ENCODE measurements at regions not wholly inside any gene's neighbourhood (a gene's known extent, or its start where the extent isn't known, plus 50 kb on each side); places are given as distances from the start of the nearest gene placed in this dataset.

DNA sequence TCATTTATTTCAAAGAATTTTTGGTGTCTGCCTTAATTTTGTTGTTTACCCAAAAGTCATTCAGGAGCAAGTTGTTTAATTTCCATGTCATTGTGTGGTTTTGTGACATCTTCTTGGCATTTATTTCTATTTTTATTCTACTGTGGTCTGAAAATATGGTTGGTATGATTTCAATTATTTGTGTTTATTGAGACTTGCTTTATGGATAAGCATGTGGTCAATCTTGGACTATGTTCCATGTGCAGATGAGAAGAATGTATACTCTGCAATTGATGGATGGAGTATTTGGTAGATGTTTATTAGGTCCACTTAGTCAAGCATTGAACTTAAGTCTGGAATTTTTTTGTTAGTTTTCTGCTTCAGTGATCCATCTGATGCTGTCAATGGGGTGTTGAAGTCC is 383.0 kb downstream of the PMP22 start:
- Mint-ChIP-seq H3K9me3 (peaks cover 19% of the 10 kb centered on the region), H3K27ac (no peak overlapping the region), H3K4me1 (ENCODE audit: low read depth) (no peaks in the 10 kb centered on the region), H3K4me3 (no peak overlapping the region), H3K27me3 (peaks cover 21% of the 10 kb centered on the region), H3K36me3 (ENCODE audit: low read depth) (no peaks in the 10 kb centered on the region)

DNA sequence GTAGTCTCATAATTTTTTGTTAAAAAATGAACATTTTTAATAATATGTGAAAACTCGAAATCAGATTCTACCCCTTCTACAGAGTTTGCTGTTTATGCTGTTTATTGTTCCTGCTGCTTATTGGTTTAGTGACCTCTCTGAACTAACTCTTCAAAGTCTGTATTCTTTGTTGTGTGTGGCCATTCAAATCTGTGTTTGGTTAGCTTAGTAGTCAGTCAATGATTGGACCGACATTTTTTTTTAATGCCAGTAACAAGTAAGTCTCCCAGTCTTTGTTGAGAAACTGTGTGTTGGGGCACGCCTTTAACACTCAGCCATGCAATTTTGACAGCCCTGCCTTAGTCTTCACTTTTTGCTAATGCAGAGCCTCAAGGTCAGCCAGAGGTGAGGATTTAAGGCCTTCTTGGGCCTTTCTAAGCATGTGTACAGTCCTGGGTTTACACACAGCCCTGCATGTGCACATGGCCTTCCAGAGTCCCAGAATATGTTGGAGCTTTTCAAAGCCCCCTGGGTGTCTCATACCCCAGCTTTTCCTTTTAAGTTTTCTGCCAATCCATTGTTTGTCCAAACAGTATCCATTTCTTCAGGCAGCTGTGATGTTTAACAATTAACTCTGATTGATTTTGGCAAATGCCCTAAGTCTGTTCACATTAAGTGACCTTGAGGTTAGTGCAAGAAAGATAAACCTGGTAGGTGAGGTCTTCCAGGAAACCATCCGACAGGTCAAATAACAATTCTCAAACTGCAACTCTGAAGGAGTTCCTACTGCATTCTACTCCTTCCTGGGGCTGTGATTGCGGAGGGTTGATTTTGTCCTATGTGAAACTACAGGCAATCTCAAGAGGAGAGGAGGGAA is 389.3 kb downstream of the PMP22 start:
- no peak overlapping the region for H3K27ac Mint-ChIP-seq
- H3K4me1 Mint-ChIP-seq (ENCODE audit: low read depth) = no peaks in the 10 kb centered on the region
- peaks cover 13% of the 10 kb centered on the region for H3K27me3 Mint-ChIP-seq
- no peaks in the 10 kb centered on the region for H3K36me3 Mint-ChIP-seq (ENCODE audit: low read depth)
- no peaks in the 10 kb centered on the region for H3K9me3 Mint-ChIP-seq
- H3K4me3 Mint-ChIP-seq = no peak overlapping the region

GRCh38 chr17:14873996-14874395 is 391.1 kb downstream of the PMP22 start:
- Mint-ChIP-seq H3K9me3 (no peaks in the 10 kb centered on the region), H3K36me3 (ENCODE audit: low read depth) (no peaks in the 10 kb centered on the region), H3K27me3 (peaks cover 19% of the 10 kb centered on the region), H3K4me3 (no peak overlapping the region), H3K27ac (no peak overlapping the region), H3K4me1 (ENCODE audit: low read depth) (no peaks in the 10 kb centered on the region)

DNA sequence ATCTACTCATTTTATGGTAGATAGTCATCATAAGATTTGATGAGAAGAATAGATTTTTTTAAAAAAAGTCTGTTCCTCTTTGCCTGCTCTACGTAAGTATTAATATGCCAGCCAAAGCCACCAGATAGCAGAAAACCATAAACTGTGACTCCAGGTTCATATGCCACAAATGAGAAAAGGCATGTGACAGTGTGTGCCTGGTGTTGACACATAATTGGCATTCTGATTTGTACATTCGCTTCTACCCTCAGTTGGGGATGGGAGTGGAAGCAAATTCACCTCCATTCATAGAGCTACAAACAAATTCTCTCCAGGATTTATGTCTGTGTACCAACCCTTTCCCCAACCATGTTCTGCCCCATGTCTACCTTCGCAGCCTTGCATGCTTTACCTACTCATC is 391.6 kb downstream of the PMP22 start:
- Mint-ChIP-seq H3K4me3 (no peak overlapping the region), H3K9me3 (no peaks in the 10 kb centered on the region), H3K36me3 (ENCODE audit: low read depth) (no peaks in the 10 kb centered on the region), H3K27ac (no peak overlapping the region), H3K4me1 (ENCODE audit: low read depth) (no peaks in the 10 kb centered on the region), H3K27me3 (peaks cover 17% of the 10 kb centered on the region)

DNA sequence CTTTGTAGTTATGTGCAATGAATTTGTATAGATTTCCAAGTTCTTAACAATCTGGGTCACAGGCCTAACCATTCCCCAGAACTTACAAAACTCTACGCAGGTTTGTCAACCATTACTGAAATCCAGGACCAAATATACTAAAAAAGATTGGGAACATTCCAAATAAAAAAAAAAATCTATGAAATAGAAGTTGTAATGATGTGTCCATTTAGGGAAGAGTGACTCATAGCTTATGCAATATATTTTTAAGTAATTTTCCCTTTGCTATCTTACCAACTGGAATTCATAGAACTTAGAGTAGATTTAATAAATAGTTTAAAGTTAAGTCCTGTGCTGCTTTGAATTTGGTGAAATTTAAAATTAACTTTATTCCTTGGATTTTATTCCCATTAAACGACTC is 393.2 kb downstream of the PMP22 start:
- H3K4me1 Mint-ChIP-seq (ENCODE audit: low read depth) = no peaks in the 10 kb centered on the region
- no peaks in the 10 kb centered on the region for H3K36me3 Mint-ChIP-seq (ENCODE audit: low read depth)

GRCh38 chr17:14866266-14866665 is 398.9 kb downstream of the PMP22 start:
- peaks cover 19% of the 10 kb centered on the region for H3K27me3 Mint-ChIP-seq
- no peak overlapping the region for H3K27ac Mint-ChIP-seq
- no peaks in the 10 kb centered on the region for H3K4me1 Mint-ChIP-seq (ENCODE audit: low read depth)
- H3K36me3 Mint-ChIP-seq (ENCODE audit: low read depth) = no peaks in the 10 kb centered on the region
- peaks cover 4% of the 10 kb centered on the region for H3K9me3 Mint-ChIP-seq
- no peak overlapping the region for H3K4me3 Mint-ChIP-seq

More for the DNA sequence above, 393.2 kb downstream of the PMP22 start:
- Mint-ChIP-seq H3K9me3 (peaks cover 4% of the 10 kb centered on the region), H3K27ac (no peak overlapping the region), H3K4me3 (no peak overlapping the region), H3K27me3 (peaks cover 25% of the 10 kb centered on the region)

GRCh38 chr17:14864127-14864526 is 401.0 kb downstream of the PMP22 start:
- Mint-ChIP-seq H3K36me3 (ENCODE audit: low read depth) (no peaks in the 10 kb centered on the region), H3K9me3 (peaks cover 4% of the 10 kb centered on the region), H3K4me3 (no peak overlapping the region), H3K27me3 (peaks cover 15% of the 10 kb centered on the region), H3K4me1 (ENCODE audit: low read depth) (no peaks in the 10 kb centered on the region), H3K27ac (no peak overlapping the region)

- Mint-ChIP-seq H3K4me3 (no peak overlapping the region), H3K27me3 (peaks cover 3% of the 10 kb centered on the region), H3K27ac (no peak overlapping the region), H3K9me3 (no peaks in the 10 kb centered on the region), H3K36me3 (ENCODE audit: low read depth) (no peaks in the 10 kb centered on the region), H3K4me1 (ENCODE audit: low read depth) (no peaks in the 10 kb centered on the region)
Observed at GRCh38 chr17:14859542-14859941, 405.6 kb downstream of the PMP22 start.

- no peak overlapping the region for H3K4me3 Mint-ChIP-seq
Observed at GRCh38 chr17:14856176-14856575, 408.9 kb downstream of the PMP22 start.

GRCh38 chr17:14854691-14855090 is 410.4 kb downstream of the PMP22 start:
- H3K4me1 Mint-ChIP-seq (ENCODE audit: low read depth) = no peaks in the 10 kb centered on the region
- H3K4me3 Mint-ChIP-seq = no peak overlapping the region
- peaks cover 19% of the 10 kb centered on the region for H3K27me3 Mint-ChIP-seq
- H3K9me3 Mint-ChIP-seq = no peaks in the 10 kb centered on the region
- no peaks in the 10 kb centered on the region for H3K36me3 Mint-ChIP-seq (ENCODE audit: low read depth)
- H3K27ac Mint-ChIP-seq = no peak overlapping the region

More at GRCh38 chr17:14856176-14856575, 408.9 kb downstream of the PMP22 start:
- Mint-ChIP-seq H3K4me1 (ENCODE audit: low read depth) (no peaks in the 10 kb centered on the region), H3K9me3 (no peaks in the 10 kb centered on the region), H3K27me3 (peaks cover 6% of the 10 kb centered on the region), H3K27ac (no peak overlapping the region), H3K36me3 (ENCODE audit: low read depth) (no peaks in the 10 kb centered on the region)

GRCh38 chr17:14845591-14846281 is 419.4 kb downstream of the PMP22 start:
- H3K9me3 Mint-ChIP-seq = peaks cover 4% of the 10 kb centered on the region
- no peak overlapping the region for H3K27ac Mint-ChIP-seq
- H3K4me1 Mint-ChIP-seq (ENCODE audit: low read depth) = no peaks in the 10 kb centered on the region
- no peak overlapping the region for H3K4me3 Mint-ChIP-seq
- H3K36me3 Mint-ChIP-seq (ENCODE audit: low read depth) = no peaks in the 10 kb centered on the region
- peaks cover 30% of the 10 kb centered on the region for H3K27me3 Mint-ChIP-seq

GRCh38 chr17:14843086-14843795 is 421.9 kb downstream of the PMP22 start:
- H3K27ac Mint-ChIP-seq = no peak overlapping the region
- H3K36me3 Mint-ChIP-seq (ENCODE audit: low read depth) = no peaks in the 10 kb centered on the region
- H3K27me3 Mint-ChIP-seq = peaks cover 18% of the 10 kb centered on the region
- peaks cover 4% of the 10 kb centered on the region for H3K9me3 Mint-ChIP-seq
- H3K4me3 Mint-ChIP-seq = no peak overlapping the region
- H3K4me1 Mint-ChIP-seq (ENCODE audit: low read depth) = no peaks in the 10 kb centered on the region

DNA sequence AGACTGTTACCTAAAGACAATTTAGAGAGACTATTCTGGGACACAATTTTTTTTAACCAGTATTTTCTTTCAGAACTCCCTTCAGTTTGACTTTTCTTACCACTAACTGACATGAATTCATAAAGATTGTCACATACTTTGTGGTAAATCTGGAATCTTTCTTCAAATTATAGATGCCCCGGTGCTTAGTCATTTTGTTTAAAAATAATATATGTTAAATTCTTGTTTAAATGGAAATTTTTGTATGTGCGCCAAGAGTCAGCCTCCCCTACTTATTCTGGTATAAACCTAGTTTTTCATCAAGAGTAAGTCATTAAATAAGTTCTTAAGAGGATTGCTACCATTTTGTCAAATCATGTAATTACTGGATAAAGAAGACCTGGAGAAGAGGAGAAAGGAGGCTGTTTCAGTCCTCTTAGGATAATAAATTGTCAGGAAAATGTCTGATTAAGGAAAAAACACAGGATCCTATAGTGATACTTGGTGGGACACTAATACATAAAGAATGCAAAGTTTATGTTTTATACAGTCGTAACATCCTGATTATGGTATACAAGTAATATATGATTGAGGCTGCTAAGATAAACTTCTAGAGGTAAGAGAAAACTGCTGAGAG is 424.4 kb downstream of the PMP22 start:
- no peak overlapping the region for H3K27ac Mint-ChIP-seq
- no peak overlapping the region for H3K4me3 Mint-ChIP-seq
- H3K4me1 Mint-ChIP-seq (ENCODE audit: low read depth) = no peaks in the 10 kb centered on the region
- peaks cover 4% of the 10 kb centered on the region for H3K9me3 Mint-ChIP-seq
- H3K27me3 Mint-ChIP-seq = peaks cover 6% of the 10 kb centered on the region
- no peaks in the 10 kb centered on the region for H3K36me3 Mint-ChIP-seq (ENCODE audit: low read depth)

DNA sequence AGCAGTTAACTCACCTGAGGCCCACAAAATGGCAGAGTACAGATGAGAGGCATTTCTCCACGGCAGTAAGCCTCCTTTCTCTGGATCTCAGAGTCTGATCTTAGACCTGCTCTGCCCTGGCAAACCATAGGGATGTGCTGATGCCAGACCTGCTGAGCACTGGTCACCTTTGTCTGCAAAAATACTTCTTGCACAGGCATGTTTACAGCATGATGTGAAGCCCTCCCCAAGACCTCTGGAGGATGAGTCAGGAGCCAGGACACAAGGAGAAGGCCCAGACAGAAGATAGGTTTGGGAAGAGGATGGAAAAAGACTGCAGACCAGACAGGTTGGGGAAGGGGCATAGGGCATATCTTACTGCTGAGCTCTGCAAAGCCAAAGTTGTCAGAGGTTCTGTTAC is 426.6 kb downstream of the PMP22 start:
- Mint-ChIP-seq H3K9me3 (no peaks in the 10 kb centered on the region), H3K27ac (no peak overlapping the region)

More for the DNA sequence above, 426.6 kb downstream of the PMP22 start:
- no peak overlapping the region for H3K4me3 Mint-ChIP-seq
- H3K36me3 Mint-ChIP-seq (ENCODE audit: low read depth) = no peaks in the 10 kb centered on the region
- peaks cover 6% of the 10 kb centered on the region for H3K27me3 Mint-ChIP-seq
- no peaks in the 10 kb centered on the region for H3K4me1 Mint-ChIP-seq (ENCODE audit: low read depth)
